Ovary (tissue), 3 donors: ENCODE measurements at regions not wholly inside any gene's neighbourhood (a gene's known extent, or its start where the extent isn't known, plus 50 kb on each side); places are given as distances from the start of the nearest gene placed in this dataset.

Experiments used
- EP300 ChIP-seq: sonication (generic); formaldehyde crosslinking; IDR thresholded peaks from one replicate; pipeline ENCODE4 v1.6.1; 2017; ENCODE audit warnings: antibody characterized with exemption
- POLR2A ChIP-seq: fragments of 450-650 bp; IDR thresholded peaks from one replicate; pipeline ENCODE4 v1.6.1; 2017; ENCODE audit warnings: antibody characterized with exemption, mild to moderate bottlenecking, moderate library complexity
- TF ChIP-seq, protein P1 (sequence below), 3 donors: fragments of 450-650 bp in 2 of 3; fragments of 200-600 bp in 1 of 3; IDR thresholded peaks; one replicate each; pipeline versions ENCODE4 v1.5.1 to v1.8.0; 2016 to 2022; ENCODE audit warnings: antibody characterized with exemption in 3 of 3, mild to moderate bottlenecking in 1 of 3
- donor health status: DM: no; HTN: no; CAD: no.

DNA sequence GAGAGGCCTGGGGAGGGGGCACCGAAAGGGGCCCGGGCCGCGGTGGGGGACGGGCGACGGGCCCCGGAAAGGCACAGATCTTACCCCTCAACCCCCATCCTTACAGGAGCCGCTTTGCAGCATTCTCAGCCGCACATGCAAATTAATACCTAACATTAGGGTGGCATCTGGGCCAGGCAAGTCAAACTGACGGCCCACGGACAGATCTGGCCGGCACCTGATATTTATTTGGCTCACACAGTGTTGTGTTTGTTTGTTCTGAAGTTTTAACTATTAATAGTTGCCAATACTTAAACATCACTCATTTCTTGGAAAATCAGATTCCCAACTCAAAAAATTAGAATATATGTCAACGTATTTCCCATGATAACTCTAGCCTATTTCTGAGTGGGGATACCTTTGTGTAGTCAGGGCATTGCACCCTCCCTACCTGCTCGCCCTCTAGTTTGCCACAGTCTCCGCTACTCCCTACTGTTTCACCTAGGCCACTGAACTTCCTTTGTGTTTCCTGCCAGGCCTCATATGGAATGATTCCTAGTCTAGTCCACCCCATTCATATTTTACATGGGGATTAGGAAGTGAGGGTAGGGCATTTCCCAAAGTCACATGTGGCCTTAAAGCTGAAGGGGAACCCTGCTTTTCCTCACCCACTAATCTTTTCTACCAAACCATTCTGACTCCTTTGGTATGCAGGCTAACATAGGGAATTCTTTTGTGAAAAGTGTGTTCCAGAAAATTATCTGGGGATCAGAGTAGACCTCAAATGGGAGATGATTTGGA lies 71.9 kb upstream of the LARP1 start:
- TF ChIP-seq EP300 (no peak), POLR2A (no peak)
- TF ChIP-seq, protein P1, sequence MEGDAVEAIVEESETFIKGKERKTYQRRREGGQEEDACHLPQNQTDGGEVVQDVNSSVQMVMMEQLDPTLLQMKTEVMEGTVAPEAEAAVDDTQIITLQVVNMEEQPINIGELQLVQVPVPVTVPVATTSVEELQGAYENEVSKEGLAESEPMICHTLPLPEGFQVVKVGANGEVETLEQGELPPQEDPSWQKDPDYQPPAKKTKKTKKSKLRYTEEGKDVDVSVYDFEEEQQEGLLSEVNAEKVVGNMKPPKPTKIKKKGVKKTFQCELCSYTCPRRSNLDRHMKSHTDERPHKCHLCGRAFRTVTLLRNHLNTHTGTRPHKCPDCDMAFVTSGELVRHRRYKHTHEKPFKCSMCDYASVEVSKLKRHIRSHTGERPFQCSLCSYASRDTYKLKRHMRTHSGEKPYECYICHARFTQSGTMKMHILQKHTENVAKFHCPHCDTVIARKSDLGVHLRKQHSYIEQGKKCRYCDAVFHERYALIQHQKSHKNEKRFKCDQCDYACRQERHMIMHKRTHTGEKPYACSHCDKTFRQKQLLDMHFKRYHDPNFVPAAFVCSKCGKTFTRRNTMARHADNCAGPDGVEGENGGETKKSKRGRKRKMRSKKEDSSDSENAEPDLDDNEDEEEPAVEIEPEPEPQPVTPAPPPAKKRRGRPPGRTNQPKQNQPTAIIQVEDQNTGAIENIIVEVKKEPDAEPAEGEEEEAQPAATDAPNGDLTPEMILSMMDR (IDR thresholded peaks at IDR 0.05) = no peak
